Peyer's patch (tissue), 4 donors: ENCODE measurements at regions not wholly inside any gene's neighbourhood (a gene's known extent, or its start where the extent isn't known, plus 50 kb on each side); places are given as distances from the start of the nearest gene placed in this dataset.

Source experiments
- POLR2A ChIP-seq, 2 donors: fragments of 450-650 bp; IDR thresholded peaks; one replicate each; pipeline ENCODE4 v1.5.1; 2017; ENCODE audit warnings: antibody characterized with exemption in 2 of 2, mild to moderate bottlenecking in 2 of 2, moderate library complexity in 2 of 2
- TF ChIP-seq, protein P1 (sequence below), 6 experiments: fragments of 450-650 bp in 4 of 6; fragments of 200-600 bp in 2 of 6; sonication (generic) in 1 of 6; IDR thresholded peaks; one replicate each; pipeline ENCODE4 v1.5.1; 2017 to 2019; ENCODE audit warnings: antibody characterized with exemption in 6 of 6, mild to moderate bottlenecking in 3 of 6, moderate library complexity in 1 of 6

DNA sequence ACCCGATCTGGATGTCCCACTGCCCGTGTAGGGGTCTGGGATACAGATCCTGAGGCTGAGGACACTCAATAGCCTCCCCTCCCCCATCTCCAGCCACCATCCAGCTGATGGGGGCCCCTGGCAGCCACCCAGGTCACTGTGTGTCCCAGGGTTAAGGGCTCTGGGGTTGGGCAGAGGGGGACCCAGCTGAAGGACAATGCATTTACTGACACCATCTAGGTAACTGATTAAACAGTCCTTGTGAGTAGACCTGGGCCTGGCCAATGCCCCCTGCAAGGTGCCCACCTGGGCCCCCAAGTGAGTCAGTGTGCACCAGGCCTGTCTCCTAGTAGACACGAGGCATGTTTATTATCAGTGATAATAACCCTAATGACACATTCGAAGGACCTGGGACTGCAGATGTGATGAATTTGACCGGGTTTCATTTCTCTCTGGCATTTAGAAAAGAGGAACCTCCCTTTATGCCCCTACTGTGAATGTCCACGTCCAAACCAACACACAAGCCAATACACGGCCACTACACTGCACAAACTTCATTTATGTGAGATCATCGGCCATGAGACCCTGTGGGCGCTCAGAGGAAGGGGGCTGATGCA is 261.9 kb upstream of the FOXF1 start:
- TF ChIP-seq, protein P1, sequence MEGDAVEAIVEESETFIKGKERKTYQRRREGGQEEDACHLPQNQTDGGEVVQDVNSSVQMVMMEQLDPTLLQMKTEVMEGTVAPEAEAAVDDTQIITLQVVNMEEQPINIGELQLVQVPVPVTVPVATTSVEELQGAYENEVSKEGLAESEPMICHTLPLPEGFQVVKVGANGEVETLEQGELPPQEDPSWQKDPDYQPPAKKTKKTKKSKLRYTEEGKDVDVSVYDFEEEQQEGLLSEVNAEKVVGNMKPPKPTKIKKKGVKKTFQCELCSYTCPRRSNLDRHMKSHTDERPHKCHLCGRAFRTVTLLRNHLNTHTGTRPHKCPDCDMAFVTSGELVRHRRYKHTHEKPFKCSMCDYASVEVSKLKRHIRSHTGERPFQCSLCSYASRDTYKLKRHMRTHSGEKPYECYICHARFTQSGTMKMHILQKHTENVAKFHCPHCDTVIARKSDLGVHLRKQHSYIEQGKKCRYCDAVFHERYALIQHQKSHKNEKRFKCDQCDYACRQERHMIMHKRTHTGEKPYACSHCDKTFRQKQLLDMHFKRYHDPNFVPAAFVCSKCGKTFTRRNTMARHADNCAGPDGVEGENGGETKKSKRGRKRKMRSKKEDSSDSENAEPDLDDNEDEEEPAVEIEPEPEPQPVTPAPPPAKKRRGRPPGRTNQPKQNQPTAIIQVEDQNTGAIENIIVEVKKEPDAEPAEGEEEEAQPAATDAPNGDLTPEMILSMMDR (IDR thresholded peaks at IDR 0.05), result no peak
- no peak for TF ChIP-seq POLR2A (IDR thresholded peaks at IDR 0.05)
